ENCODE measurements at regions not wholly inside any gene's neighbourhood (a gene's known extent, or its start where the extent isn't known, plus 50 kb on each side); places are given as distances from the start of the nearest gene placed in this dataset.
"Not testable (repeated sequence)": the region's sequence is repeated elsewhere in the genome, so short reads cannot be mapped to it uniquely, and the experiment has no call there.

DNA sequence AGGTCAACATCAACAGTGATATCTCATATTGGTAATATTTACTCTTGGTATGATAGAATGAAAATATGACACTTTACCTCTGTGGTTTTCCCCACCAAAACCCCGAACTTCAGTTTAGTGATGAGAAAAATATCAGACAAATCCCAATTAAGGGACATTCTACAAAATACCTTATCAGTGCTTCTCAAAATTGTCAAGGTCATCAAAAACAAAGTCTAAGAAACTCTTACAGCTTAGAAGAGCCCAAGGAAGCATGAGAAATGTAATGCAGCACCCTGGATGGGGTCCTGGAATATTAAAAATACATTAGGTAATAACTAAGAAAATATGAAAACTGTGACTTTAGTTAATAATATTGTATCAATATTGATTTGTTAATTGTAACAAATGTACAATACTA, 148.3 kb upstream of the TFAP2D start:
- H3K36me3 Mint-ChIP-seq (ENCODE audit: insufficient read depth, unreplicated experiment) = no peaks in the 10 kb centered on the region
- H3K9me3 Mint-ChIP-seq (ENCODE audit: low read depth, unreplicated experiment) = no peaks in the 10 kb centered on the region
- no peak overlapping the region for H3K4me3 Mint-ChIP-seq (ENCODE audit: low read depth, unreplicated experiment)
- no TSS peak for BruUV-seq (replicated peaks)
- TF ChIP-seq, protein P1, sequence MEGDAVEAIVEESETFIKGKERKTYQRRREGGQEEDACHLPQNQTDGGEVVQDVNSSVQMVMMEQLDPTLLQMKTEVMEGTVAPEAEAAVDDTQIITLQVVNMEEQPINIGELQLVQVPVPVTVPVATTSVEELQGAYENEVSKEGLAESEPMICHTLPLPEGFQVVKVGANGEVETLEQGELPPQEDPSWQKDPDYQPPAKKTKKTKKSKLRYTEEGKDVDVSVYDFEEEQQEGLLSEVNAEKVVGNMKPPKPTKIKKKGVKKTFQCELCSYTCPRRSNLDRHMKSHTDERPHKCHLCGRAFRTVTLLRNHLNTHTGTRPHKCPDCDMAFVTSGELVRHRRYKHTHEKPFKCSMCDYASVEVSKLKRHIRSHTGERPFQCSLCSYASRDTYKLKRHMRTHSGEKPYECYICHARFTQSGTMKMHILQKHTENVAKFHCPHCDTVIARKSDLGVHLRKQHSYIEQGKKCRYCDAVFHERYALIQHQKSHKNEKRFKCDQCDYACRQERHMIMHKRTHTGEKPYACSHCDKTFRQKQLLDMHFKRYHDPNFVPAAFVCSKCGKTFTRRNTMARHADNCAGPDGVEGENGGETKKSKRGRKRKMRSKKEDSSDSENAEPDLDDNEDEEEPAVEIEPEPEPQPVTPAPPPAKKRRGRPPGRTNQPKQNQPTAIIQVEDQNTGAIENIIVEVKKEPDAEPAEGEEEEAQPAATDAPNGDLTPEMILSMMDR (IDR thresholded peaks at IDR 0.05; ENCODE audit: unreplicated experiment) = no peak
- intact Hi-C loops (cut with micrococcal nuclease; ENCODE audit: unreplicated experiment) = no loop called here
- H3K27ac Mint-ChIP-seq (ENCODE audit: unreplicated experiment) = no peak overlapping the region
- H3K27me3 Mint-ChIP-seq (ENCODE audit: unreplicated experiment) = no peaks in the 10 kb centered on the region
- DNase-seq = no peak
- CTCF ChIA-PET = no interaction called here
- no peaks in the 10 kb centered on the region for H3K4me1 Mint-ChIP-seq (ENCODE audit: low read depth, unreplicated experiment)

DNA sequence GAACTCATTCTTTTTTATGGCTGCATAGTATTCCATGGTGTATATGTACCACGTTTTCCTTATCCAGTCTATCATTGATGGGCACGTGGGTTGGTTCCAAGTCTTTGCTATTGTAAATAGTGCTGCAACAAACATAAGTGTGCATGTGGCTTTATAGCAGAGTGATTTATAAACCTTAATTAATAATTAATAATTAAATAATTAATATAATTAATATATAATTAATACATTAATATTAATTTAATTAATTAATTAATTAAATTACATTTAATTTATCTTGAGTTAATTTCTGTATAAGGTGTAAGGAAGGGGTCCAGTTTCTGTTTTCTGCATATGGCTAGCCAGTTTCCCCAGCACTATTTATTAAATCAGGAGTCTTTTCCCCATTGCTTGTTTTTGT, 142.1 kb upstream of the TFAP2D start:
- BruUV-seq (replicated peaks); H3K27ac Mint-ChIP-seq (ENCODE audit: unreplicated experiment); DNase-seq; H3K36me3 Mint-ChIP-seq (ENCODE audit: insufficient read depth, unreplicated experiment); H3K4me1 Mint-ChIP-seq (ENCODE audit: low read depth, unreplicated experiment); H3K4me3 Mint-ChIP-seq (ENCODE audit: low read depth, unreplicated experiment); intact Hi-C loops (cut with micrococcal nuclease; ENCODE audit: unreplicated experiment); H3K27me3 Mint-ChIP-seq (ENCODE audit: unreplicated experiment); CTCF ChIA-PET; H3K9me3 Mint-ChIP-seq (ENCODE audit: low read depth, unreplicated experiment): not testable (repeated sequence)

DNA sequence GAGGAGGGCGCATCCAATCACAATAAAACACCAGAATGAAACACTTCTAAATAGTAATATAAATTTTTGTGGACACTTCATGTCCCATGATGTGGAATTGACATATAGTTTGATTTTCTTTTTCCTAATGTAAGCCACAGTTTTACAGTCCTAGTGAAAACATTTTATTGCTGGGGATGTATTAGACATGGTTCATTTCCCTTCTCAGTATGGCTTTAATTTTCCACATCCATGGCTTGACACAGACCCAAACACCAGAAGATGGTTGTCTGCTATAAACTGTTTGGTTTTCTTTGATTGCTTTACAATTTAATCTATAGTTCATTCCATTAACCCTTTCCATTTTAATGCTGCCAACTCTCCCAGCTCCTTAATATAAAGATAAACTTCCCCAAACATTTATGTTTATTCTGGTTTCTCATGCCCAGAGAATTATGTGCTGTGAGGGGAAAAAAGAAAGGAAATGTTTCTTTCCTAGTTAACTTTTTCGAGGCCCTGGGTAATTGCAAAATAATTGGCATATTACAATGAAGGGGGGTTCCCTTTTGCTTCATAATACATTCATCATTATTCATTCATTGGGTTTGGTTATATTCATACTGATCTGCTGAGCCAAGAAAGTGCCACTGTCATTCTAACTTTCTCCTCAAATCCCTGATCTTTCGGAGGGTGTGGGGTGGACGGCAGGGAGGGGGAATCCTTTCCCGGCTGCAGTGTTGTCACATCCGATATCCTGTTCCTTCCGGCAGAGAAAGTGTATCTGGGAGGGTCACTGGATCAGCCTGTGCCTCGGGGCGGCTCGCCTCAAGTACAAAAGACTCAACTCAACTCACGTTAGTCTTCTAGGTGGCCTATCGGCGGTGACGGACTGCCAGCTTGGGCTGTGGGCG, 127.6 kb upstream of the TFAP2D start:
- no TSS peak for BruUV-seq (replicated peaks)
- H3K9me3 Mint-ChIP-seq (ENCODE audit: low read depth, unreplicated experiment) = no peaks in the 10 kb centered on the region
- H3K4me1 Mint-ChIP-seq (ENCODE audit: low read depth, unreplicated experiment) = no peaks in the 10 kb centered on the region
- H3K27ac Mint-ChIP-seq (ENCODE audit: unreplicated experiment) = no peak overlapping the region
- no peak overlapping the region for H3K4me3 Mint-ChIP-seq (ENCODE audit: low read depth, unreplicated experiment)
- CTCF ChIA-PET = no interaction called here
- no peaks in the 10 kb centered on the region for H3K36me3 Mint-ChIP-seq (ENCODE audit: insufficient read depth, unreplicated experiment)
- TF ChIP-seq, protein P1 (IDR thresholded peaks at IDR 0.05; ENCODE audit: unreplicated experiment) = no peak
- DNase-seq = no peak
- H3K27me3 Mint-ChIP-seq (ENCODE audit: unreplicated experiment) = no peaks in the 10 kb centered on the region
- intact Hi-C loops (cut with micrococcal nuclease; ENCODE audit: unreplicated experiment) = no loop called here

DNA sequence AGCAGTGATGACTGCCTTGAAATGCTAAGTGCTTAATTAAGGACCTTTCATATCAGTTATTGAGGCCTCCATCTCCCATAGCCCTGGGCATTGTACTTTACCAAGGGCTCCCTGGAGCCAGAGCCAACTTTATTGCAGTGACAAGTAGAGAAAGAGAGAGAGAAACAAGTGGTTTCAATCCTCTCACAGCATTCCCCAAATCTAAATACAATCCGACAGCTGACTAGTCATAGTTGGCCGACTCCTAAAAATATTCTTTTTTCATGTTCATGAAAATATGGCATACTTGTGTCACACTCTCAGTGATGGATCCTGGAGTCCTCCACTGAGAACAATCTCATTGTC, 127.0 kb upstream of the TFAP2D start:
- no peaks in the 10 kb centered on the region for H3K4me1 Mint-ChIP-seq (ENCODE audit: low read depth, unreplicated experiment)
- H3K27me3 Mint-ChIP-seq (ENCODE audit: unreplicated experiment) = no peaks in the 10 kb centered on the region
- H3K36me3 Mint-ChIP-seq (ENCODE audit: insufficient read depth, unreplicated experiment) = no peaks in the 10 kb centered on the region
- no peak overlapping the region for H3K27ac Mint-ChIP-seq (ENCODE audit: unreplicated experiment)
- TF ChIP-seq, protein P1 (IDR thresholded peaks at IDR 0.05; ENCODE audit: unreplicated experiment) = no peak
- intact Hi-C loops (cut with micrococcal nuclease; ENCODE audit: unreplicated experiment) = no loop called here
- DNase-seq = no peak
- no TSS peak for BruUV-seq (replicated peaks)
- CTCF ChIA-PET = no interaction called here
- H3K9me3 Mint-ChIP-seq (ENCODE audit: low read depth, unreplicated experiment) = no peaks in the 10 kb centered on the region
- H3K4me3 Mint-ChIP-seq (ENCODE audit: low read depth, unreplicated experiment) = no peak overlapping the region

DNA sequence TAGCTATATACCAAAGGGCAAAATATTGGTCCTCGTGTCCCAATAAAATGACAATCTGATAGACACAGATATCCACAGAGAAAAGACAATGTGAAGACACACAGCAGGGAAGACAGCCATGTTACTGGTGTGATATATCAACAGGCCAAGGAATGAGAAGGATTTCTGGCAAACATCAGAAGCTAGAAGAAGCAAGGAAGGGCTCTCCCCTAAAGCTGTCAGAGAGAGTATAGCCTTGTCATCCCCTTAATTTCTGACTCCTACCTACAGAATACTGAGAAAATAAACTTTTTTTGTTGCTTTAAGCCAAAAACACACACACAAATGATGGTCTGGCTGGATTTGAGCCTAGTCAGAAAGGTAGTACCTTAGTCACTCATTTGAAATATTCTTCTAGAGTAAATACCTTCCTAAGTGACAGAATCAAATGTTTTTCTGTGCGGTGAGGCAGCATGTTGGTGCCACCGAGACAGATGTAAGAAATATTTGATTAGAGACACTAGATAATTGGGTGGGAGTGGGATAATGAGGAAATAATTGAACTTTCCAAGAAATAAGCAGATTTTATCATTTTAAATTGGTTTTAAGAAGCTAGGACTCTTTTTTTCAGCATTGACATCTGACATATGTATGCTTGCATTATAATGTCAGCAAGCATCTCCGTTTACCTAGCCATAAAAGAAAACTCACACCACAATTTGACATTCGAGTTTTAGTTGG, 123.4 kb upstream of the TFAP2D start:
- TF ChIP-seq, protein P1 (IDR thresholded peaks at IDR 0.05; ENCODE audit: unreplicated experiment) = no peak
- Mint-ChIP-seq H3K4me1 (ENCODE audit: low read depth, unreplicated experiment) (no peaks in the 10 kb centered on the region), H3K4me3 (ENCODE audit: low read depth, unreplicated experiment) (no peak overlapping the region), H3K27me3 (ENCODE audit: unreplicated experiment) (no peaks in the 10 kb centered on the region), H3K36me3 (ENCODE audit: insufficient read depth, unreplicated experiment) (no peaks in the 10 kb centered on the region), H3K9me3 (ENCODE audit: low read depth, unreplicated experiment) (no peaks in the 10 kb centered on the region), H3K27ac (ENCODE audit: unreplicated experiment) (no peak overlapping the region)
- DNase-seq = no peak
- intact Hi-C loops (cut with micrococcal nuclease; ENCODE audit: unreplicated experiment) = no loop called here
- BruUV-seq (replicated peaks) = no TSS peak
- CTCF ChIA-PET = no interaction called here
